HEK293 (cell line): ENCODE measurements at regions not wholly inside any gene's neighbourhood (a gene's known extent, or its start where the extent isn't known, plus 50 kb on each side); places are given as distances from the start of the nearest gene placed in this dataset.

Source experiments
- ZBTB21 ChIP-seq: fragments of 450-650 bp; formaldehyde crosslinking; IDR thresholded peaks from 2 replicates; pipeline ENCODE4 v1.5.1; 2017; ENCODE audit warnings: missing biosample characterization, missing genetic modification characterization
- ZNF549 ChIP-seq: fragments of 450-650 bp; IDR thresholded peaks from 2 replicates; pipeline ENCODE4 v1.5.1; 2018; ENCODE audit warnings: missing biosample characterization, missing genetic modification characterization, mild to moderate bottlenecking, inconsistent platforms, moderate library complexity

DNA sequence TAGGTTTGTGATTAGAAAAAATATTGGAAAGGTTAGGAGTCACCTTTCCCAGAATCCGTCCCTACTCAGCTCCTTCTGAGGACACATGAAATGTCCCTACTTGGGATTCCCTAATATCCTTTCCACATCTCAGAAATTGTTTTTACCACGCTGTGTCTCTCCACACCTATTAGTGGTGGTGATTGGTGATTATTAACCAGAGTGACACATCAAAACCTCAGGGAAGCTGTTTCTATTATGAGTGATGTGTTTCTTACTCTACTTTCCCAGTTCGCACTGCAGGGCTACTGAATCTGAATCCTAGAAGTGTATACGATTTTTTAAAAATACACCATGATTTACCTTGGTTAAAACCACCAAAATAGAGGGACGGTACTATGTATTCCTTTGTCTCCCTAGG, 460.8 kb downstream of the TBC1D4 start:
- TF ChIP-seq ZNF549 (tag by site-specific recombination) = no peak
- no peak for TF ChIP-seq ZBTB21 (tag by site-specific recombination)
